Mesenchymal stem cell (in vitro differentiated cells and primary cell): ENCODE measurements at regions not wholly inside any gene's neighbourhood (a gene's known extent, or its start where the extent isn't known, plus 50 kb on each side); places are given as distances from the start of the nearest gene placed in this dataset.

Experiments
- DNase-seq: peaks from one replicate; pipeline ENCODE4 v3.0.0-alpha.2; 2013
- H2AFZ ChIP-seq: one replicate; pipeline ENCODE4 v1.6.1; 2013; ENCODE audit warnings: low read depth, mild to moderate bottlenecking, control low read depth, inconsistent platforms, low read length, moderate library complexity
- H2AK5ac ChIP-seq: 2 replicates; pipeline ENCODE4 v1.6.1; 2013; ENCODE audit warnings: low read length, moderate library complexity, mild to moderate bottlenecking, inconsistent platforms; ENCODE audit not compliant: severe bottlenecking
- H2BK120ac ChIP-seq: one replicate; pipeline ENCODE4 v1.6.1; 2013; ENCODE audit warnings: low read depth, mild to moderate bottlenecking, inconsistent platforms, low read length, moderate library complexity
- H2BK12ac ChIP-seq, 2 experiments: one replicate each; pipeline ENCODE4 v1.6.1; 2013; ENCODE audit warnings: inconsistent platforms in 2 of 2, low read length in 2 of 2, mild to moderate bottlenecking in 2 of 2, moderate library complexity in 2 of 2, control low read depth in 1 of 2
- H2BK15ac ChIP-seq: one replicate; pipeline ENCODE4 v1.6.1; 2013; ENCODE audit warnings: mild to moderate bottlenecking, low read depth, inconsistent platforms; ENCODE audit not compliant: poor library complexity, severe bottlenecking
- H2BK5ac ChIP-seq: 2 replicates; pipeline ENCODE4 v1.6.1; 2013; ENCODE audit warnings: low read depth, mild to moderate bottlenecking, low read length, control low read depth, inconsistent platforms; ENCODE audit not compliant: poor library complexity, severe bottlenecking
- H3K14ac ChIP-seq, 2 experiments: one replicate each; pipeline ENCODE4 v1.6.1; 2013; ENCODE audit warnings: inconsistent platforms in 2 of 2, low read length in 2 of 2, control low read depth in 1 of 2, mild to moderate bottlenecking in 1 of 2, moderate library complexity in 1 of 2
- H3K18ac ChIP-seq, 2 experiments: one replicate each; pipeline ENCODE4 v1.6.1; 2013; ENCODE audit warnings: inconsistent platforms in 2 of 2, low read length in 2 of 2, control low read depth in 1 of 2, low read depth in 1 of 2, mild to moderate bottlenecking in 1 of 2
- H3K23ac ChIP-seq, 2 experiments: one replicate each; pipeline ENCODE4 v1.6.1; 2013; ENCODE audit warnings: inconsistent platforms in 2 of 2, low read length in 2 of 2, mild to moderate bottlenecking in 2 of 2, moderate library complexity in 2 of 2, control low read depth in 1 of 2
- H3K27ac ChIP-seq: 2 replicates; pipeline ENCODE4 v1.5.1; 2013; ENCODE audit warnings: mild to moderate bottlenecking, moderate library complexity, low read length, control low read depth, inconsistent platforms; ENCODE audit not compliant: poor library complexity, severe bottlenecking
- H3K27me3 ChIP-seq, 2 experiments: 2 replicates each; pipeline versions ENCODE4 v1.6.1 to v1.7.0; 2013; ENCODE audit warnings: low read length in 2 of 2, mild to moderate bottlenecking in 2 of 2, moderate library complexity in 2 of 2, control low read depth in 1 of 2, inconsistent platforms in 1 of 2; ENCODE audit not compliant: control insufficient read depth in 1 of 2, insufficient read depth in 1 of 2
- H3K36me3 ChIP-seq, 2 experiments: 2 replicates each; pipeline versions ENCODE4 v1.6.1 to v1.7.0; 2013; ENCODE audit warnings: low read length in 2 of 2, control low read depth in 1 of 2, inconsistent platforms in 1 of 2, low read depth in 1 of 2, mild to moderate bottlenecking in 1 of 2; ENCODE audit not compliant: insufficient read depth in 2 of 2, control insufficient read depth in 1 of 2
- H3K4ac ChIP-seq, 2 experiments: one replicate each; pipeline ENCODE4 v1.6.1; 2013; ENCODE audit warnings: inconsistent platforms in 2 of 2, low read length in 2 of 2, mild to moderate bottlenecking in 2 of 2, moderate library complexity in 2 of 2, control low read depth in 1 of 2, low read depth in 1 of 2
- H3K4me1 ChIP-seq: 2 replicates; pipeline ENCODE4 v1.6.1; 2013; ENCODE audit warnings: low read depth, low read length, control low read depth; ENCODE audit not compliant: control insufficient read depth, insufficient read depth
- H3K4me2 ChIP-seq: 2 replicates; pipeline ENCODE4 v1.6.1; 2013; ENCODE audit warnings: low read length, mild to moderate bottlenecking, inconsistent platforms; ENCODE audit not compliant: poor library complexity, severe bottlenecking
- H3K4me3 ChIP-seq, 2 experiments: 2 replicates each; pipeline versions ENCODE4 v1.5.1 to v1.7.0; 2013; ENCODE audit warnings: low read length in 2 of 2, mild to moderate bottlenecking in 2 of 2, control low read depth in 1 of 2, low read depth in 1 of 2; ENCODE audit not compliant: insufficient read depth in 1 of 2
- H3K79me1 ChIP-seq: replicated peaks from 2 replicates; pipeline ENCODE4 v1.6.1; 2013; ENCODE audit warnings: mild to moderate bottlenecking, control low read depth, low read length, inconsistent platforms; ENCODE audit not compliant: poor library complexity, severe bottlenecking
- H3K9ac ChIP-seq: 2 replicates; pipeline ENCODE4 v1.7.0; 2013; ENCODE audit warnings: mild to moderate bottlenecking, low read length, moderate library complexity
- H3K9me3 ChIP-seq: 2 replicates; pipeline ENCODE4 v1.7.0; 2013; ENCODE audit warnings: mild to moderate bottlenecking, low read length; ENCODE audit not compliant: control insufficient read depth
- H4K8ac ChIP-seq: one replicate; pipeline ENCODE4 v1.6.1; 2013; ENCODE audit warnings: inconsistent platforms, mild to moderate bottlenecking, low read length, moderate library complexity
- H4K91ac ChIP-seq: one replicate; pipeline ENCODE4 v1.6.1; 2013; ENCODE audit warnings: mild to moderate bottlenecking, low read length, inconsistent platforms
- WGBS: methylation state at CpG from one replicate; pipeline ENCODE4 v1.1.7; 2013; ENCODE audit warnings: mixed read lengths; 5-methylcytosine and 5-hydroxymethylcytosine counted together

DNA sequence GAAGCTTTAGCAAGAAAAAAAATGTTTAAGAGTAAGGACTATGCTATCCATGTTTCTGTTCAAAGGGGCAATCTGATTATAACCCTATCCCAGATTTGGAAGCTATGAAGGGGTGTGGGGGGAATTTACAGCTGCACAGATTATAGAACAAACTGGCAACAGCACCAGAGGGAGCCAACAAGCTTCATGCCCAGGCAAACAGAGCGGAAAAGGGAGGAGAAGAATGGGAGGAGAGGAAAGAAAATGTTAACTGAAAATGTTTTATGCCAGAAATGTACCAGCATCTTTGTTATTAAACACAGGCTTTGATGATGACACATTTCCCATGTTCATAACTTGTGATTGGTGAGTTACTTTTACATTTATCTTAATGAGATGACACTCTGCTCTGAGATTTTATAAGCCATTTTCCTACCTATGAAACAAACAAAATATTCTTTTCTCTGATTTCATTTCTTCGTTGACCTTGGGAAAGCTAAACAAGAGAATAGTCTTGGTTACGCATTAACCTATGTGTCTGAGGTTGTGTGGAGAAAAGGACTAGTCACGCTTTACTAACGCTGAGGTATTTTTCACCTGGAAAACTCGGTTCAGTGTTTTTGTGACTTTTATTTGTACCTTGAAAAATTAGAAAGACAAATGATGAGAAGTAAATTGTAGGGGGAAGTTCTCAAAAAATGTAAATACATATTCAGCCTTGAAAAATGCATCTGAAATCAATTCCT lies 235.8 kb upstream of the MIR17HG start:
- Histone ChIP-seq H3K4me2 (peak overlapping the region; percentile 29), H3K36me3 (no peaks in the 10 kb centered on the region), H3K9me3 (no peaks in the 10 kb centered on the region), H2BK5ac (no peak overlapping the region), H3K79me1 (no peaks in the 10 kb centered on the region), H3K4me3 (no peak overlapping the region), H3K27me3 (no peaks in the 10 kb centered on the region), H2AFZ (no peak overlapping the region), H2BK15ac (no peak overlapping the region), H4K91ac (no peak overlapping the region), H3K27ac (peak overlapping the region; percentile 65), H3K23ac (no peak overlapping the region), H2BK120ac (no peak overlapping the region), H3K18ac (no peak overlapping the region), H3K9ac (no peak overlapping the region), H3K4ac (no peak overlapping the region), H3K4me1 (no peaks in the 10 kb centered on the region), H3K14ac (no peak overlapping the region), H2BK12ac (no peak overlapping the region), H4K8ac (no peak overlapping the region), H2AK5ac (no peak overlapping the region)
- no peak for DNase-seq
- 92% methylated on average over 6 of the region's 6 CpGs for WGBS

DNA sequence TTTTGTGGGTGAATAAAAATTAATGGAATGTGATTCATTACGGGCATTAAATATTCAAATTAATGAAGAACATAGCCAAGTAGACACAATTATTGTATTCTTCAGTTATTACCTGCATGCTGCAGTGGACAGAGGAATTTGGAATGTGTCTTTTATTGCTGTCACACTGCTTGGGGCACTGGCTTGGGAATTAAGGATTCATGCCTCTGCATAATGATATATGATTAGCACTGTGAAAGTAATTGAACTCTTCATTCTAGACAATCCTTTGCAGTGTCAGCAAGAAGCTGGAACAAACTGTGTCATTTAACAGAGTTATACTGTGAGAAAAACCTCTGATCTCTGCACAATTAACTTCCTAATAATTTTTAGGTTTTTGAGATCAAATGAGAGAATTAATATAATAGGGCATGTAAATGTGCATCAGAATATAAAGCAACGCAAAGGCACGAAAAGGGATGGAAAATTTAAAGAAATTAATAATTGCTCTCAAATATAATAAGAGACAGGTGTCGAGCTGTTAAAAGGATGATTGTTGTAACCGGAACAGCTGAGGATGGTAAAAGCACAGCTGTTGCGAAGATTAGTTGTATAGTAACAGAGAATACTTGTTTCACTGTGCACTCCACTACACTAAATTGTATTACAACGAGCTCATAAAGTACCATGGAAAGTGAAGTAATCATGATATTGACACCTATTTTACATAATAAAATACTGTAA lies 235.1 kb upstream of the MIR17HG start:
- Histone ChIP-seq H3K36me3 (no peaks in the 10 kb centered on the region), H3K4me1 (no peaks in the 10 kb centered on the region), H3K4me2 (peak overlapping the region; percentile 29), H4K91ac (no peak overlapping the region), H2BK15ac (no peak overlapping the region), H3K9me3 (no peaks in the 10 kb centered on the region), H3K4ac (no peak overlapping the region), H3K18ac (no peak overlapping the region), H3K14ac (no peak overlapping the region), H2BK5ac (no peak overlapping the region), H4K8ac (no peak overlapping the region), H3K79me1 (no peaks in the 10 kb centered on the region), H3K4me3 (no peak overlapping the region), H3K23ac (no peak overlapping the region), H3K27ac (peak overlapping the region; percentile 75), H2AFZ (no peak overlapping the region), H2AK5ac (no peak overlapping the region), H3K9ac (no peak overlapping the region), H2BK12ac (no peak overlapping the region), H3K27me3 (no peaks in the 10 kb centered on the region), H2BK120ac (no peak overlapping the region)
- DNase-seq: no peak
- WGBS: 77% methylated on average over 3 of the region's 7 CpGs

DNA sequence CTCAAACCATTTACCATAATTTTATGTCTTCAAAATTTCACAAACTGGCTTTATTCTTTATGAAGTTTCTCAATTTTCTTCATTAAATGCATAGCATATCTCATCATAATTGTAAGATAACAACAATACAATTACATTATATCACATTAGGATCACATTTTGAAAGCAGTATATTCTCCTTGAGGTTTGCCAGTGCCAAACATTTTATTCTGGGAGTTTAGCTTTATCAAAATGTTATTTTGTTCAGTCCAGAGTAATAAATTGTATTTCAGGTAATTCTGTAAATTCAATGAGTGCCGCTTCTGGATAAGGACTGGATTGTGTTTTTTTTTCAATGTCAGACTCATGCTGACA lies 234.6 kb upstream of the MIR17HG start:
- Histone ChIP-seq H3K4me3 (no peak overlapping the region), H3K4me2 (no peak overlapping the region), H3K27me3 (no peaks in the 10 kb centered on the region), H2AK5ac (no peak overlapping the region), H3K79me1 (no peaks in the 10 kb centered on the region), H2BK5ac (no peak overlapping the region), H2BK120ac (no peak overlapping the region), H3K14ac (no peak overlapping the region), H3K27ac (no peak overlapping the region), H3K18ac (no peak overlapping the region), H3K4ac (no peak overlapping the region), H2BK12ac (no peak overlapping the region), H2AFZ (no peak overlapping the region), H4K91ac (no peak overlapping the region), H4K8ac (no peak overlapping the region), H3K4me1 (no peaks in the 10 kb centered on the region), H3K9ac (no peak overlapping the region), H2BK15ac (no peak overlapping the region), H3K36me3 (no peaks in the 10 kb centered on the region), H3K23ac (no peak overlapping the region), H3K9me3 (no peaks in the 10 kb centered on the region)
- WGBS: 95% methylated on average over 1 of the region's 1 CpG
- no peak for DNase-seq

DNA sequence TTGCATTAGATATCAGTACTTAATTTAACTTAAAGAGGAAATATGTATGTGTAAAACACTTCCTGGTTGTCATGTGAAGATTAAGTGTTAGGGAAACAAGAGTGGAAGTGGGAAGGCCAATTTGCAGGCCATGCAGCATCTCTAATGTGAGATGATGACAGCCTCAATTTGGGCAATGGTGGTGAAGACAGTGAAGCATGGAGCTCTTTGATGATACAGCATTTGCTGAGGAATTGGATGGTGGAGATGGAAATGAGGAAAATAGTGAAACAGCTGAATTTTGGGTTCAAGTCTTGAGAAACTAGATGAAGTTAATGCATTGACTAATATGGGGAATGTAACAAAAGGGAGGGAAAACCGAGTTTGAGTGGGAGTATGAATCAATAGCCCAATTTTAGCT lies 231.7 kb upstream of the MIR17HG start:
- H3K36me3 ChIP-seq: no peaks in the 10 kb centered on the region

More for the DNA sequence above, 231.7 kb upstream of the MIR17HG start:
- H2AK5ac ChIP-seq: no peak overlapping the region
- 64% methylated on average over 1 of the region's 1 CpG for WGBS
- no peaks in the 10 kb centered on the region for H3K4me1 ChIP-seq
- no peak overlapping the region for H2BK15ac ChIP-seq
- H3K9me3 ChIP-seq: no peaks in the 10 kb centered on the region
- no peak overlapping the region for H3K23ac ChIP-seq
- DNase-seq: no peak
- H3K18ac ChIP-seq: no peak overlapping the region
- no peaks in the 10 kb centered on the region for H3K79me1 ChIP-seq
- no peak overlapping the region for H3K27ac ChIP-seq
- H3K4me3 ChIP-seq: no peak overlapping the region
- H3K4me2 ChIP-seq: no peak overlapping the region
- no peak overlapping the region for H2AFZ ChIP-seq
- no peak overlapping the region for H2BK120ac ChIP-seq
- no peak overlapping the region for H3K4ac ChIP-seq
- no peak overlapping the region for H2BK12ac ChIP-seq
- no peak overlapping the region for H4K8ac ChIP-seq
- H3K27me3 ChIP-seq: no peaks in the 10 kb centered on the region
- no peak overlapping the region for H3K9ac ChIP-seq
- no peak overlapping the region for H3K14ac ChIP-seq
- H4K91ac ChIP-seq: no peak overlapping the region
- H2BK5ac ChIP-seq: no peak overlapping the region
